GM18498 (cell line): ENCODE measurements at regions not wholly inside any gene's neighbourhood (a gene's known extent, or its start where the extent isn't known, plus 50 kb on each side); places are given as distances from the start of the nearest gene placed in this dataset.
"Not testable (repeated sequence)": the region's sequence is repeated elsewhere in the genome, so short reads cannot be mapped to it uniquely, and the experiment has no call there.

Experiments used
- ATAC-seq: cut with Tn5 transposase; IDR thresholded peaks from one replicate; pipeline ENCODE4 v1.9.1; 2021; ENCODE audit warnings: mild to moderate bottlenecking, moderate library complexity; ENCODE audit not compliant: unreplicated experiment

GRCh38 chr4:26233350-26233749 lies 87.5 kb upstream of the RBPJ start:
- no peak for ATAC-seq

GRCh38 chr4:26235500-26235899 lies 85.3 kb upstream of the RBPJ start:
- ATAC-seq: no peak

GRCh38 chr4:26237916-26238315 lies 82.9 kb upstream of the RBPJ start:
- no peak for ATAC-seq

GRCh38 chr4:26238426-26238777 lies 82.4 kb upstream of the RBPJ start:
- no peak for ATAC-seq

- ATAC-seq: no peak
Measured at GRCh38 chr4:26238778-26239679, 81.8 kb upstream of the RBPJ start.

- ATAC-seq: no peak
Measured at GRCh38 chr4:26239801-26240200, 81.0 kb upstream of the RBPJ start.

GRCh38 chr4:26241179-26241578 lies 79.6 kb upstream of the RBPJ start:
- ATAC-seq: no peak

- no peak for ATAC-seq
Measured at GRCh38 chr4:26242451-26242850, 78.4 kb upstream of the RBPJ start.

- not testable (repeated sequence) for ATAC-seq
Measured at GRCh38 chr4:26244138-26244537, 76.7 kb upstream of the RBPJ start.

- no peak for ATAC-seq
Measured at GRCh38 chr4:26248647-26249046, 72.2 kb upstream of the RBPJ start.

- ATAC-seq: no peak
Measured at GRCh38 chr4:26252349-26253025, 68.3 kb upstream of the RBPJ start.

GRCh38 chr4:26253968-26254367 lies 66.8 kb upstream of the RBPJ start:
- no peak for ATAC-seq

- ATAC-seq: no peak
Measured at GRCh38 chr4:26255989-26256388, 64.8 kb upstream of the RBPJ start.

- ATAC-seq: not testable (repeated sequence)
Measured at GRCh38 chr4:26257444-26257843, 63.4 kb upstream of the RBPJ start.

- no peak for ATAC-seq
Measured at GRCh38 chr4:26257850-26258249, 63.0 kb upstream of the RBPJ start.

GRCh38 chr4:26260571-26260970 lies 60.2 kb upstream of the RBPJ start:
- ATAC-seq: no peak

GRCh38 chr4:26261405-26261804 lies 59.4 kb upstream of the RBPJ start:
- ATAC-seq: no peak

GRCh38 chr4:26263165-26263564 lies 57.6 kb upstream of the RBPJ start:
- no peak for ATAC-seq

- ATAC-seq: no peak
Measured at GRCh38 chr4:26264109-26264508, 56.7 kb upstream of the RBPJ start.

- ATAC-seq: no peak
Measured at GRCh38 chr4:26267087-26267486, 53.7 kb upstream of the RBPJ start.

GRCh38 chr4:26268246-26268645 lies 52.6 kb upstream of the RBPJ start:
- no peak for ATAC-seq

- ATAC-seq: no peak
Measured at GRCh38 chr4:26269038-26269437, 51.8 kb upstream of the RBPJ start.
